Esophagus squamous epithelium (tissue), 4 donors: ENCODE measurements at regions not wholly inside any gene's neighbourhood (a gene's known extent, or its start where the extent isn't known, plus 50 kb on each side); places are given as distances from the start of the nearest gene placed in this dataset.

Experiments used
- POLR2A ChIP-seq, 4 donors: fragments of 450-650 bp; IDR thresholded peaks; one replicate each; pipeline ENCODE4 v1.6.1; 2017; ENCODE audit warnings: antibody characterized with exemption in 4 of 4, mild to moderate bottlenecking in 4 of 4, moderate library complexity in 3 of 4
- TF ChIP-seq, protein P1 (sequence below), 6 experiments: fragments of 450-650 bp in 4 of 6; fragments of 200-600 bp in 2 of 6; sonication (generic) in 2 of 6; IDR thresholded peaks; one replicate each; pipeline ENCODE4 v1.5.1; 2016 to 2019; ENCODE audit warnings: antibody characterized with exemption in 6 of 6, mild to moderate bottlenecking in 4 of 6, moderate library complexity in 4 of 6

DNA sequence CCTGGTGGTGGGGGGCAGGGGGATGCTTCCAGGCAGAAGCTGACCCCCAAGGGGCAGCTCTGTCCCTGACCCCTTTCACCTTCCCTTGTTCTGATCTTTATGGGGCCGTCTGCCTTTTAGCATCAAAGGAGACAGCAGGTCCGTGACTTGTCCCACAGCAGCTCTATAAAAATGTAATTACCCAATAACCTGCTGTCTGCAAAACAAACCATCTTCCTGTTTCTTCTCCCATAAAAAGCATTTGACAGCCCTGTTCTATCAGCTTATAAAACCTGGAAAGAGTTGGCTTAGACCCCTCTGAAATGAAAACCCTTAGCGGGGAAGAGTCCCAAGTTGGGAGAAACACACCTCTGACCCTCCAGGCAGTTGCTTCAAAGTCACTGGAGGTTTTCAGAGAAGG is 416.9 kb downstream of the MED13L start:
- TF ChIP-seq, protein P1, sequence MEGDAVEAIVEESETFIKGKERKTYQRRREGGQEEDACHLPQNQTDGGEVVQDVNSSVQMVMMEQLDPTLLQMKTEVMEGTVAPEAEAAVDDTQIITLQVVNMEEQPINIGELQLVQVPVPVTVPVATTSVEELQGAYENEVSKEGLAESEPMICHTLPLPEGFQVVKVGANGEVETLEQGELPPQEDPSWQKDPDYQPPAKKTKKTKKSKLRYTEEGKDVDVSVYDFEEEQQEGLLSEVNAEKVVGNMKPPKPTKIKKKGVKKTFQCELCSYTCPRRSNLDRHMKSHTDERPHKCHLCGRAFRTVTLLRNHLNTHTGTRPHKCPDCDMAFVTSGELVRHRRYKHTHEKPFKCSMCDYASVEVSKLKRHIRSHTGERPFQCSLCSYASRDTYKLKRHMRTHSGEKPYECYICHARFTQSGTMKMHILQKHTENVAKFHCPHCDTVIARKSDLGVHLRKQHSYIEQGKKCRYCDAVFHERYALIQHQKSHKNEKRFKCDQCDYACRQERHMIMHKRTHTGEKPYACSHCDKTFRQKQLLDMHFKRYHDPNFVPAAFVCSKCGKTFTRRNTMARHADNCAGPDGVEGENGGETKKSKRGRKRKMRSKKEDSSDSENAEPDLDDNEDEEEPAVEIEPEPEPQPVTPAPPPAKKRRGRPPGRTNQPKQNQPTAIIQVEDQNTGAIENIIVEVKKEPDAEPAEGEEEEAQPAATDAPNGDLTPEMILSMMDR (IDR thresholded peaks at IDR 0.05): no peak
- TF ChIP-seq POLR2A (IDR thresholded peaks at IDR 0.05): no peak
